Transverse colon (tissue), 4 donors: ENCODE measurements at regions not wholly inside any gene's neighbourhood (a gene's known extent, or its start where the extent isn't known, plus 50 kb on each side); places are given as distances from the start of the nearest gene placed in this dataset.

ENCODE experiments used
- CTCF ChIP-seq, 5 experiments: fragments of 200-600 bp in 3 of 5; fragments of 450-650 bp in 2 of 5; sonication (generic) in 3 of 5; IDR thresholded peaks; 1 replicate in 2 of 5; 2 replicates in 3 of 5; pipeline ENCODE4 v1.5.1; 2016 to 2017; ENCODE audit warnings: antibody characterized with exemption in 5 of 5, inconsistent platforms in 3 of 5, mild to moderate bottlenecking in 2 of 5, moderate library complexity in 1 of 5
- EP300 ChIP-seq: sonication (generic); formaldehyde crosslinking; IDR thresholded peaks from one replicate; pipeline ENCODE4 v1.6.1; 2017; ENCODE audit warnings: antibody characterized with exemption, low read depth
- POLR2AphosphoS5 ChIP-seq, 3 donors: sonication (generic); formaldehyde crosslinking; IDR thresholded peaks; one replicate each; pipeline ENCODE4 v1.6.1; 2016; ENCODE audit warnings: antibody characterized with exemption in 3 of 3

GRCh38 chr2:150974864-150975263 lies 286.8 kb downstream of the RBM43 start:
- TF ChIP-seq CTCF (IDR thresholded peaks at IDR 0.05), result no peak
- no peak for TF ChIP-seq EP300
- TF ChIP-seq POLR2AphosphoS5 (IDR thresholded peaks at IDR 0.05), result peak; percentile 76 to 89 (median 78)
